H9 (cell line): ENCODE measurements at regions not wholly inside any gene's neighbourhood (a gene's known extent, or its start where the extent isn't known, plus 50 kb on each side); places are given as distances from the start of the nearest gene placed in this dataset.

ENCODE experiments used
- DNase-seq: peaks from one replicate; pipeline ENCODE4 v3.0.0-alpha.2; 2017
- H2AFZ ChIP-seq: one replicate; pipeline ENCODE4 v1.6.1; 2013; ENCODE audit warnings: mild to moderate bottlenecking, low read length, control low read depth, moderate library complexity
- H2AK5ac ChIP-seq: 2 replicates; pipeline ENCODE4 v1.6.1; 2013; ENCODE audit warnings: low read length, control low read depth, mixed read lengths; ENCODE audit not compliant: insufficient read length
- H2BK120ac ChIP-seq: one replicate; pipeline ENCODE4 v1.6.1; 2013; ENCODE audit warnings: low read depth, mild to moderate bottlenecking, low read length, control low read depth, inconsistent platforms; ENCODE audit not compliant: poor library complexity, severe bottlenecking
- H2BK12ac ChIP-seq: 2 replicates; pipeline ENCODE4 v1.6.1; 2013; ENCODE audit warnings: low read length, control low read depth, mixed read lengths, low read depth; ENCODE audit not compliant: insufficient read length
- H2BK15ac ChIP-seq: 2 replicates; pipeline ENCODE4 v1.6.1; 2013; ENCODE audit warnings: low read depth, low read length, control low read depth
- H2BK20ac ChIP-seq: one replicate; pipeline ENCODE4 v1.6.1; 2013; ENCODE audit warnings: low read depth, mild to moderate bottlenecking, low read length, control low read depth, inconsistent platforms; ENCODE audit not compliant: poor library complexity, severe bottlenecking
- H2BK5ac ChIP-seq: 2 replicates; pipeline ENCODE4 v1.6.1; 2013; ENCODE audit warnings: low read length, control low read depth, mixed read lengths; ENCODE audit not compliant: insufficient read length
- H3K14ac ChIP-seq: 2 replicates; pipeline ENCODE4 v1.6.1; 2013; ENCODE audit warnings: low read length, control low read depth; ENCODE audit not compliant: insufficient read depth
- H3K18ac ChIP-seq: 2 replicates; pipeline ENCODE4 v1.6.1; 2013; ENCODE audit warnings: low read depth, mild to moderate bottlenecking, mixed read lengths, low read length, control low read depth; ENCODE audit not compliant: insufficient read length
- H3K23ac ChIP-seq: 2 replicates; pipeline ENCODE4 v1.6.1; 2013; ENCODE audit warnings: low read length, control low read depth, mixed read lengths, low read depth; ENCODE audit not compliant: insufficient read length
- H3K23me2 ChIP-seq: 2 replicates; pipeline ENCODE4 v1.6.1; 2013; ENCODE audit warnings: low read depth, mild to moderate bottlenecking, mixed read lengths, low read length, control low read depth; ENCODE audit not compliant: insufficient read length, poor library complexity, severe bottlenecking
- H3K27ac ChIP-seq: 2 replicates; pipeline ENCODE4 v1.5.1; 2013; ENCODE audit warnings: low read length, control low read depth, mixed read lengths, low read depth; ENCODE audit not compliant: insufficient read length
- H3K27me3 ChIP-seq: 2 replicates; pipeline ENCODE4 v1.6.1; 2013; ENCODE audit warnings: low read length, control low read depth, inconsistent platforms; ENCODE audit not compliant: insufficient read depth
- H3K4ac ChIP-seq: 2 replicates; pipeline ENCODE4 v1.6.1; 2013; ENCODE audit warnings: low read depth, mild to moderate bottlenecking, control low read depth, inconsistent platforms, low read length, moderate library complexity
- H3K4me1 ChIP-seq: 2 replicates; pipeline ENCODE4 v1.6.1; 2013; ENCODE audit warnings: low read length, control low read depth, inconsistent platforms; ENCODE audit not compliant: insufficient read depth
- H3K4me2 ChIP-seq: 2 replicates; pipeline ENCODE4 v1.6.1; 2013; ENCODE audit warnings: low read length, control low read depth, mixed read lengths; ENCODE audit not compliant: insufficient read length, insufficient read depth
- H3K56ac ChIP-seq: 2 replicates; pipeline ENCODE4 v1.6.1; 2013; ENCODE audit warnings: low read depth, mild to moderate bottlenecking, mixed read lengths, low read length, control low read depth; ENCODE audit not compliant: insufficient read length
- H3K79me1 ChIP-seq: 2 replicates; pipeline ENCODE4 v1.6.1; 2013; ENCODE audit warnings: low read depth, mild to moderate bottlenecking, moderate library complexity, low read length, control low read depth, inconsistent platforms; ENCODE audit not compliant: insufficient read depth, poor library complexity, severe bottlenecking
- H3K79me2 ChIP-seq: 2 replicates; pipeline ENCODE4 v1.6.1; 2013; ENCODE audit warnings: low read length, control low read depth, inconsistent platforms; ENCODE audit not compliant: insufficient read depth
- H3K9ac ChIP-seq: 2 replicates; pipeline ENCODE4 v1.6.1; 2013; ENCODE audit warnings: low read length, control low read depth, mixed read lengths; ENCODE audit not compliant: insufficient read length; ENCODE audit errors: extremely low read depth
- H3K9me3 ChIP-seq: one replicate; pipeline ENCODE4 v1.6.1; 2013; ENCODE audit warnings: low read depth, low read length, inconsistent platforms; ENCODE audit not compliant: control insufficient read depth
- H3T11ph ChIP-seq: one replicate; pipeline ENCODE4 v1.6.1; 2013; ENCODE audit warnings: mild to moderate bottlenecking, low read length, control low read depth, inconsistent platforms
- H4K20me1 ChIP-seq: one replicate; pipeline ENCODE4 v1.6.1; 2013; ENCODE audit not compliant: control insufficient read depth, insufficient read length, insufficient read depth
- H4K5ac ChIP-seq: 2 replicates; pipeline ENCODE4 v1.6.1; 2013; ENCODE audit warnings: low read depth, mild to moderate bottlenecking, mixed read lengths, low read length, control low read depth; ENCODE audit not compliant: insufficient read length
- H4K8ac ChIP-seq: replicated peaks from 2 replicates; pipeline ENCODE4 v1.6.1; 2013; ENCODE audit warnings: low read length, control low read depth, mixed read lengths, low read depth; ENCODE audit not compliant: insufficient read length
- H4K91ac ChIP-seq: 2 replicates; pipeline ENCODE4 v1.6.1; 2013; ENCODE audit warnings: low read depth, mild to moderate bottlenecking, moderate library complexity, mixed read lengths, low read length, control low read depth; ENCODE audit not compliant: insufficient read length
- H3K27ac Mint-ChIP-seq, 3 experiments: 2 replicates in 2 of 3; 3 replicates in 1 of 3; pipeline ENCODE4 v1.8.0; 2020 to 2021; ENCODE audit warnings: mixed read lengths in 3 of 3, mild to moderate bottlenecking in 1 of 3, moderate library complexity in 1 of 3
- H3K27me3 Mint-ChIP-seq: 2 replicates; pipeline ENCODE4 v1.8.0; 2021; ENCODE audit warnings: low read depth, mild to moderate bottlenecking, moderate library complexity, mixed read lengths
- H3K36me3 Mint-ChIP-seq, 3 experiments: 2 replicates in 2 of 3; 3 replicates in 1 of 3; pipeline ENCODE4 v1.8.0; 2020 to 2021; ENCODE audit warnings: low read depth in 3 of 3, mixed read lengths in 3 of 3; ENCODE audit not compliant: insufficient read depth in 1 of 3
- H3K4me1 Mint-ChIP-seq, 2 experiments: 2 replicates each; pipeline ENCODE4 v1.8.0; 2020; ENCODE audit warnings: mixed read lengths in 2 of 2
- H3K4me3 Mint-ChIP-seq, 2 experiments: 2 replicates in 1 of 2; 3 replicates in 1 of 2; pipeline ENCODE4 v1.8.0; 2020 to 2021; ENCODE audit warnings: mild to moderate bottlenecking in 2 of 2, mixed read lengths in 2 of 2, moderate library complexity in 1 of 2
- H3K9me3 Mint-ChIP-seq, 2 experiments: 2 replicates in 1 of 2; 3 replicates in 1 of 2; pipeline ENCODE4 v1.8.0; 2020; ENCODE audit warnings: mild to moderate bottlenecking in 2 of 2, mixed read lengths in 2 of 2, moderate library complexity in 1 of 2
- CTCF ChIP-seq: fragments of 200-600 bp; sonication (generic); conservative IDR thresholded peaks from 3 replicates; pipeline ENCODE4 v1.8.0; 2021; ENCODE audit warnings: antibody characterized with exemption, mild to moderate bottlenecking
- WGBS: extraction: QIAGEN DNeasy Blood & Tissue Kit; methylation state at CpG from one replicate; pipeline ENCODE4 v1.1.7; 2013; ENCODE audit warnings: missing lambda C conversion rate, low lambda C conversion rate, mixed read lengths; ENCODE audit not compliant: insufficient read length; ENCODE audit errors: extremely low coverage; 5-methylcytosine and 5-hydroxymethylcytosine counted together

GRCh38 chr2:198390670-198391069 lies 586.3 kb downstream of the PLCL1 start:
- no peaks in the 10 kb centered on the region for H3K9me3 ChIP-seq
- H4K91ac ChIP-seq = no peak overlapping the region
- H2AK5ac ChIP-seq = no peak overlapping the region
- no peak overlapping the region for H3K4me2 ChIP-seq
- H3K23me2 ChIP-seq = no peaks in the 10 kb centered on the region
- no peak overlapping the region for H3T11ph ChIP-seq
- Mint-ChIP-seq H3K4me3 (no peak overlapping the region), H3K9me3 (no peaks in the 10 kb centered on the region), H3K27me3 (no peaks in the 10 kb centered on the region), H3K4me1 (no peaks in the 10 kb centered on the region), H3K27ac (no peak overlapping the region), H3K36me3 (no peaks in the 10 kb centered on the region)
- H2BK12ac ChIP-seq = no peak overlapping the region
- H3K79me1 ChIP-seq = no peaks in the 10 kb centered on the region
- no peak overlapping the region for H3K27ac ChIP-seq
- no peak overlapping the region for H3K56ac ChIP-seq
- no peaks in the 10 kb centered on the region for H3K4me1 ChIP-seq
- no CpG with 5 or more reads among the region's 3 CpGs for WGBS
- no peak overlapping the region for H3K4ac ChIP-seq
- no peak overlapping the region for H2BK20ac ChIP-seq
- H3K14ac ChIP-seq = no peak overlapping the region
- no peak overlapping the region for H3K9ac ChIP-seq
- H3K27me3 ChIP-seq = no peaks in the 10 kb centered on the region
- H2BK15ac ChIP-seq = no peak overlapping the region
- no peak overlapping the region for H2BK120ac ChIP-seq
- H2AFZ ChIP-seq = no peak overlapping the region
- DNase-seq = no peak
- no peak for TF ChIP-seq CTCF
- H3K79me2 ChIP-seq = no peaks in the 10 kb centered on the region
- H4K5ac ChIP-seq = no peak overlapping the region
- H3K18ac ChIP-seq = no peak overlapping the region
- no peak overlapping the region for H3K23ac ChIP-seq
- H2BK5ac ChIP-seq = no peak overlapping the region
- no peaks in the 10 kb centered on the region for H4K20me1 ChIP-seq
- no peak overlapping the region for H4K8ac ChIP-seq
